IPS-NIHi11 (cell line): ENCODE measurements at regions not wholly inside any gene's neighbourhood (a gene's known extent, or its start where the extent isn't known, plus 50 kb on each side); places are given as distances from the start of the nearest gene placed in this dataset.

Experiments
- DNase-seq: peaks from one replicate; pipeline ENCODE4 v3.0.0; 2012; ENCODE audit warnings: mixed read lengths, low spot score

GRCh38 chr10:111452153-111452552, 375.3 kb downstream of the ADRA2A start:
- no peak for DNase-seq

GRCh38 chr10:111455776-111456426, 379.1 kb downstream of the ADRA2A start:
- no peak for DNase-seq

- DNase-seq: no peak
Measured at GRCh38 chr10:111458256-111458655, 381.4 kb downstream of the ADRA2A start.

- no peak for DNase-seq
Measured at GRCh38 chr10:111459967-111460366, 383.1 kb downstream of the ADRA2A start.

- no peak for DNase-seq
Measured at GRCh38 chr10:111472445-111472844, 395.6 kb downstream of the ADRA2A start.

GRCh38 chr10:111473361-111473760, 396.5 kb downstream of the ADRA2A start:
- DNase-seq: no peak

- DNase-seq: no peak
Measured at GRCh38 chr10:111474786-111475185, 398.0 kb downstream of the ADRA2A start.

- DNase-seq: no peak
Measured at GRCh38 chr10:111475720-111476119, 398.9 kb downstream of the ADRA2A start.

- no peak for DNase-seq
Measured at GRCh38 chr10:111478651-111479050, 401.8 kb downstream of the ADRA2A start.

GRCh38 chr10:111479966-111480365, 403.1 kb downstream of the ADRA2A start:
- no peak for DNase-seq

- no peak for DNase-seq
Measured at GRCh38 chr10:111481261-111481826, 404.5 kb downstream of the ADRA2A start.

GRCh38 chr10:111481866-111482265, 405.0 kb downstream of the ADRA2A start:
- no peak for DNase-seq

GRCh38 chr10:111482621-111483216, 405.9 kb downstream of the ADRA2A start:
- DNase-seq: no peak

GRCh38 chr10:111485767-111486166, 408.9 kb downstream of the ADRA2A start:
- no peak for DNase-seq

- no peak for DNase-seq
Measured at GRCh38 chr10:111486346-111486745, 409.5 kb downstream of the ADRA2A start.

GRCh38 chr10:111488668-111489067, 411.8 kb downstream of the ADRA2A start:
- DNase-seq: no peak

GRCh38 chr10:111491154-111491553, 414.3 kb downstream of the ADRA2A start:
- DNase-seq: no peak

GRCh38 chr10:111493024-111493625, 416.3 kb downstream of the ADRA2A start:
- DNase-seq: no peak

- no peak for DNase-seq
Measured at GRCh38 chr10:111498560-111498959, 421.7 kb downstream of the ADRA2A start.

GRCh38 chr10:111504376-111504775, 427.5 kb downstream of the ADRA2A start:
- DNase-seq: no peak

GRCh38 chr10:111506266-111507034, 429.6 kb downstream of the ADRA2A start:
- DNase-seq: peak; percentile 29

GRCh38 chr10:111511751-111512150, 434.9 kb downstream of the ADRA2A start:
- peak; percentile 76 for DNase-seq
